ENCODE measurements at regions not wholly inside any gene's neighbourhood (a gene's known extent, or its start where the extent isn't known, plus 50 kb on each side); places are given as distances from the start of the nearest gene placed in this dataset.

GRCh38 chr20:17856024-17856564, 112.5 kb downstream of the SNX5 start (continued):
- TF ChIP-seq ZBTB39 (CRISPR knock-in tag; IDR thresholded peaks at IDR 0.05) = no peak
- no peak for TF ChIP-seq RFXANK (CRISPR knock-in tag; IDR thresholded peaks at IDR 0.05)
- TF ChIP-seq ATF7 (IDR thresholded peaks at IDR 0.05) = no peak
- TF ChIP-seq ATF7 (CRISPR knock-in tag; IDR thresholded peaks at IDR 0.05) = no peak
- no peak for TF ChIP-seq ZNF660 (CRISPR knock-in tag; IDR thresholded peaks at IDR 0.05; ENCODE audit: borderline replicate concordance, low read depth)
- TF ChIP-seq ZNF274 (CRISPR knock-in tag; IDR thresholded peaks at IDR 0.05) = no peak
- TF ChIP-seq ZNF343 (CRISPR knock-in tag; IDR thresholded peaks at IDR 0.05) = no peak
- peak; percentile 43; the same call in 1 of the 2 replicates for TF ChIP-seq KDM2A (CRISPR knock-in tag; IDR thresholded peaks at IDR 0.05; ENCODE audit: borderline replicate concordance, low read depth)
- peak; percentile 71; the same call in 1 of the 2 replicates for TF ChIP-seq ZBTB34 (CRISPR knock-in tag; IDR thresholded peaks at IDR 0.05)
- TF ChIP-seq YEATS4 (CRISPR knock-in tag; IDR thresholded peaks at IDR 0.05; ENCODE audit: borderline replicate concordance) = peak; percentile 67; the same call in 1 of the 2 replicates
- peak; percentile 97 for TF ChIP-seq ARID5B (CRISPR knock-in tag; IDR thresholded peaks at IDR 0.05)
- TF ChIP-seq ZSCAN5A (CRISPR knock-in tag; IDR thresholded peaks at IDR 0.05; ENCODE audit: borderline replicate concordance) = no peak; the same call in 1 of the 2 replicates
- no peak for TF ChIP-seq HOXA7 (CRISPR knock-in tag; IDR thresholded peaks at IDR 0.05)
- no peak for TF ChIP-seq PHB2 (IDR thresholded peaks at IDR 0.05; ENCODE audit: partially characterized antibody)
- no peak for TF ChIP-seq AKAP8 (CRISPR knock-in tag; IDR thresholded peaks at IDR 0.05)
- no peak for TF ChIP-seq ZNF589 (CRISPR knock-in tag; conservative IDR thresholded peaks at IDR 0.05)
- no peak for TF ChIP-seq ZNF224 (CRISPR knock-in tag; IDR thresholded peaks at IDR 0.05)
- no peak for TF ChIP-seq ZC3H13 (CRISPR knock-in tag; IDR thresholded peaks at IDR 0.05)
- TF ChIP-seq ZNF451 (CRISPR knock-in tag; IDR thresholded peaks at IDR 0.05) = peak; percentile 35; the same call in 1 of the 2 replicates
- TF ChIP-seq MNT (IDR thresholded peaks at IDR 0.05) = peak; percentile 88
- TF ChIP-seq SIX1 (CRISPR knock-in tag; IDR thresholded peaks at IDR 0.05; ENCODE audit: borderline replicate concordance) = 0 out of 2 replicates have a peak, but pooled peaks have one; percentile 16

All from HepG2 (cell line).